Fibroblast of lung (primary cell): ENCODE measurements at regions not wholly inside any gene's neighbourhood (a gene's known extent, or its start where the extent isn't known, plus 50 kb on each side); places are given as distances from the start of the nearest gene placed in this dataset.

ENCODE experiments used
- DNase-seq, 2 donors: peaks; one replicate each; pipeline versions ENCODE4 v3.0.0 to v3.0.0-alpha.2; 2010; ENCODE audit warnings: low read depth in 2 of 2
- H2AFZ ChIP-seq: 2 replicates; pipeline ENCODE4 v1.5.1; 2012; ENCODE audit warnings: low read length, control low read depth, inconsistent platforms
- H3K27ac ChIP-seq: 2 replicates; pipeline ENCODE4 v1.5.1; 2011; ENCODE audit warnings: low read length, control low read depth; ENCODE audit not compliant: insufficient read depth
- H3K27me3 ChIP-seq: 2 replicates; pipeline ENCODE4 v1.5.1; 2011; ENCODE audit warnings: mild to moderate bottlenecking, low read length; ENCODE audit not compliant: control insufficient read depth, insufficient read depth
- H3K36me3 ChIP-seq: 2 replicates; pipeline ENCODE4 v1.5.1; 2011; ENCODE audit warnings: low read length; ENCODE audit not compliant: control insufficient read depth, insufficient read depth
- H3K4me1 ChIP-seq: 2 replicates; pipeline ENCODE4 v1.5.1; 2011; ENCODE audit warnings: low read length; ENCODE audit not compliant: control insufficient read depth, insufficient read depth; ENCODE audit errors: extremely low read depth
- H3K4me2 ChIP-seq: 2 replicates; pipeline ENCODE4 v1.5.1; 2011; ENCODE audit warnings: low read length, control low read depth; ENCODE audit not compliant: insufficient read depth; ENCODE audit errors: extremely low read depth
- H3K4me3 ChIP-seq, 4 experiments: fragments of 200-600 bp in 1 of 4; sonication (generic) in 1 of 4; replicated peaks in 1 of 4; 2 replicates each; pipeline ENCODE4 v1.5.1; 2011 to 2016; ENCODE audit warnings: low read length in 4 of 4, low read depth in 3 of 4, mild to moderate bottlenecking in 3 of 4, control low read depth in 2 of 4, inconsistent platforms in 1 of 4, mixed read lengths in 1 of 4; ENCODE audit not compliant: insufficient read depth in 1 of 4; ENCODE audit errors: control extremely low read depth in 1 of 4
- H3K79me2 ChIP-seq: 2 replicates; pipeline ENCODE4 v1.5.1; 2012; ENCODE audit warnings: mild to moderate bottlenecking, low read length, inconsistent platforms; ENCODE audit not compliant: control insufficient read depth, insufficient read depth
- H3K9ac ChIP-seq: 2 replicates; pipeline ENCODE4 v1.5.1; 2011; ENCODE audit warnings: mild to moderate bottlenecking, low read length, control low read depth; ENCODE audit not compliant: insufficient read depth
- H3K9me3 ChIP-seq: 2 replicates; pipeline ENCODE4 v1.5.1; 2012; ENCODE audit warnings: low read depth, low read length; ENCODE audit not compliant: control insufficient read depth, insufficient read depth
- H4K20me1 ChIP-seq: 2 replicates; pipeline ENCODE4 v1.5.1; 2011; ENCODE audit warnings: low read length; ENCODE audit not compliant: control insufficient read depth, insufficient read depth; ENCODE audit errors: extremely low read depth
- EZH2 ChIP-seq: IDR thresholded peaks from 2 replicates; pipeline ENCODE4 v1.5.1; 2012; ENCODE audit warnings: low read length, control low read depth, mild to moderate bottlenecking; ENCODE audit errors: missing control alignments
- TF ChIP-seq, protein P1 (sequence below), 2 donors: IDR thresholded peaks in 1 of 2; conservative IDR thresholded peaks in 1 of 2; 1 replicate in 1 of 2; 2 replicates in 1 of 2; pipeline ENCODE4 v1.5.1; 2011 to 2012; ENCODE audit warnings: low read length in 2 of 2, control low read depth in 1 of 2, inconsistent platforms in 1 of 2, low read depth in 1 of 2, mild to moderate bottlenecking in 1 of 2

DNA sequence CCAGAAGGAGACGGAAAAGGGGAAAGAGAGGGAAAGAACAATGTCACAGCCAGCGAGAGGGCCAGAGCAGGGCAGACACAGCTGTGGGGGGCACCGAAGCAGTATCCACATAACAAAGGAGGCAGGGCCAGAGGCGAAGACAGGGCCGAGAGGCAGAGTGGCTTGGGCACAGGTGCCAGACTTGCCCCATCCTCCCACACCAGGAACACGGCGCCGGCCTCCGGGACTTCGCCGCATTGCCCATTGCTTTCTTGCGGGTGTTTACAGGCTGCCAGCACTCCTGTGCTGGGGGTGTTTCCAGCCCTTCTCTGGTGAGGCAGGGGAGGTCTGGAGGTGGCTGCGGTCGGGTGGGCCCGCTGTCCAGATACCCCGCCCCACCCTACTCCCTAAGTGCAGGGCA, 78.0 kb downstream of the ENGASE start:
- no peak overlapping the region for H3K9ac ChIP-seq
- H3K4me2 ChIP-seq = no peak overlapping the region
- no peak overlapping the region for H3K27ac ChIP-seq
- DNase-seq = no peak
- no peaks in the 10 kb centered on the region for H3K9me3 ChIP-seq
- no peaks in the 10 kb centered on the region for H4K20me1 ChIP-seq
- no peaks in the 10 kb centered on the region for H3K4me1 ChIP-seq
- H3K4me3 ChIP-seq = no peak overlapping the region
- TF ChIP-seq, protein P1, sequence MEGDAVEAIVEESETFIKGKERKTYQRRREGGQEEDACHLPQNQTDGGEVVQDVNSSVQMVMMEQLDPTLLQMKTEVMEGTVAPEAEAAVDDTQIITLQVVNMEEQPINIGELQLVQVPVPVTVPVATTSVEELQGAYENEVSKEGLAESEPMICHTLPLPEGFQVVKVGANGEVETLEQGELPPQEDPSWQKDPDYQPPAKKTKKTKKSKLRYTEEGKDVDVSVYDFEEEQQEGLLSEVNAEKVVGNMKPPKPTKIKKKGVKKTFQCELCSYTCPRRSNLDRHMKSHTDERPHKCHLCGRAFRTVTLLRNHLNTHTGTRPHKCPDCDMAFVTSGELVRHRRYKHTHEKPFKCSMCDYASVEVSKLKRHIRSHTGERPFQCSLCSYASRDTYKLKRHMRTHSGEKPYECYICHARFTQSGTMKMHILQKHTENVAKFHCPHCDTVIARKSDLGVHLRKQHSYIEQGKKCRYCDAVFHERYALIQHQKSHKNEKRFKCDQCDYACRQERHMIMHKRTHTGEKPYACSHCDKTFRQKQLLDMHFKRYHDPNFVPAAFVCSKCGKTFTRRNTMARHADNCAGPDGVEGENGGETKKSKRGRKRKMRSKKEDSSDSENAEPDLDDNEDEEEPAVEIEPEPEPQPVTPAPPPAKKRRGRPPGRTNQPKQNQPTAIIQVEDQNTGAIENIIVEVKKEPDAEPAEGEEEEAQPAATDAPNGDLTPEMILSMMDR (conservative IDR thresholded peaks at IDR 0.05 in 1 of 2, IDR thresholded peaks at IDR 0.05 in 1 of 2; ENCODE audit: low read depth in 1 of 2, low read length in 2 of 2) = no peak
- no peak for TF ChIP-seq EZH2
- no peaks in the 10 kb centered on the region for H3K79me2 ChIP-seq
- no peaks in the 10 kb centered on the region for H3K36me3 ChIP-seq
- no peak overlapping the region for H2AFZ ChIP-seq
- H3K27me3 ChIP-seq = no peaks in the 10 kb centered on the region

DNA sequence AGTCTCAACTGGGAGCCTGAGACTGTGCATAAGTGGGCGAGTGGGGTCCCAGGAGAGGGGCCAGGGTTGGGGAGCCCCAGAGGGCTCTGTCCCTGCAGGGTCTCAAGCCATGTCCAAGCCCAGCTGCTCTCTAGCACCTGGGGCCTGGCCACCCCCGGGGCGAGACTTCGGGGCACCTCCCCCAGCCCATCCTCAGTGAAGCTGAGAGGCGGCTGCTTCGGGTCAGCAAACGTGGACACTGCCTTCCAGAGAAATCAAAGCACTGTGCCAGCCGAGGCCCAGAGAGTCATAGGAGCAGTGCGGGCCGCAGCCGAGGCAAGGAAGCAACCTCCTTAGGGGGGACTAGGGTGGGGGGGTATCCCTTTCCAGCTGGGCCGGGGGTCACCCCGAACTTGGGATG, 77.5 kb downstream of the ENGASE start:
- H3K79me2 ChIP-seq = no peaks in the 10 kb centered on the region
- no peaks in the 10 kb centered on the region for H3K27me3 ChIP-seq
- DNase-seq = no peak

DNA sequence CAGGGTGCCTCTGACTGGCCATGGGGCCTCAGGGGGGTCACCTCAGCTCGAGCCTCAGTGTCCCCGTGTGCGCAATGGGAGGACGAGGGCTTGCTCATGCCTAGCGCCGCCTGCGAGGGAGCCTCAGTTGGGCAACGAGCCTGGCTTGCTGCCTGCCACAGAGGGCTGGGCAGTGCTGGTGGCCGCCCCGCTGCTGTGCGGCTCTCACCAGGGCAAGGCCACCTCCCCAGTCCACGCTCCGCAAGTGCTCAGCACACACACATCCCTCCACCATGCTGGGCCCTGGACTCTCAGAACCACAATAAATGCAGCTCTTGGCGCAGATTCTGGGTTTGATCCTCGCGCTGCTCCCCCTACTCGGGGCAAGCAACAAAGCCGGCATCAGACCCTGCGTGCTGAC, 76.2 kb downstream of the ENGASE start:
- Histone ChIP-seq H3K27me3 (no peaks in the 10 kb centered on the region), H3K27ac (no peak overlapping the region), H3K4me2 (no peak overlapping the region), H2AFZ (no peak overlapping the region), H3K79me2 (no peaks in the 10 kb centered on the region), H4K20me1 (no peaks in the 10 kb centered on the region), H3K36me3 (no peaks in the 10 kb centered on the region), H3K9me3 (no peaks in the 10 kb centered on the region), H3K9ac (no peak overlapping the region), H3K4me1 (no peaks in the 10 kb centered on the region), H3K4me3 (no peak overlapping the region)
- no peak for DNase-seq
- TF ChIP-seq EZH2 = no peak

More for the DNA sequence above, 77.5 kb downstream of the ENGASE start:
- Histone ChIP-seq H3K9ac (no peak overlapping the region), H3K36me3 (no peaks in the 10 kb centered on the region), H3K4me1 (no peaks in the 10 kb centered on the region), H3K4me2 (no peak overlapping the region), H3K27ac (no peak overlapping the region), H3K9me3 (no peaks in the 10 kb centered on the region), H4K20me1 (no peaks in the 10 kb centered on the region), H3K4me3 (no peak overlapping the region), H2AFZ (no peak overlapping the region)
- TF ChIP-seq EZH2 = no peak
- TF ChIP-seq, protein P1 (conservative IDR thresholded peaks at IDR 0.05 in 1 of 2, IDR thresholded peaks at IDR 0.05 in 1 of 2; ENCODE audit: low read depth in 1 of 2, low read length in 2 of 2) = no peak
